ENCODE measurements at regions not wholly inside any gene's neighbourhood (a gene's known extent, or its start where the extent isn't known, plus 50 kb on each side); places are given as distances from the start of the nearest gene placed in this dataset.

DNA sequence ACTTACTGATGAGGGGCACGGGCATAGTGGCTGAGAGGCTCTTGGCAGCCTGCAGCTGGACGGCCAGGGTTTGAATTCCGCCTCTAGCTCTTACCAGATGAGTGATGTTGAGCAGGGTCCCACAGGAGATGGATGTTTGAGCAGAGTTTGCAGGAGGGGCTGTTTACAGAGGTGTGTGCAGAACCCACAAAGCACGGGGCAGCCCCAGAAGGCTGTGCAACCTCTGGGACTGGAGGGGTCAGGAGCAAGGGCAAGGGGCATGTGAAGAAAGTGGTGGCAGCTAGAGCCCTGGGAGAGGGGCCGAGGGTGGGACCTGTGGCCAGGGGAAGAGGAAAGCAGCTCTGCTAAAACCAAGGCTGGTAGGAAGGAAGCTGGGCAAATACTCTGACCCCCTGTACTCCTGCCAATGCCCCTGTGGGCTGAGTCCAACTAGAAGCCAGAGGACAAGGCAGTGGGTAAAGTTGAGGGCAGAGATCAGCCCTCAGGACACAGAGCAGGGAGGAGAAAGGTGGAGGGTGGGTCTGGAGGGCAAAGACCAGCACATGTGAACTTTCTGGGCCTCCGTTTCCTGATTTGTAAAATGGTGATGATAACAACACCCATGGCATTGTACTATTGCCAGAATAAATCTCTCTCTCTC is 53.9 kb upstream of the ITGA11 start:
- DNase-seq (ENCODE audit: low read depth, low spot score) = no peak
- dilution Hi-C loops (cut with MboI; ENCODE audit: extremely low pct_ligation_motif_present, low sequenced_read_pairs) (no loop called here), intact Hi-C loops (cut with micrococcal nuclease) (no loop called here)
- Histone ChIP-seq H3K9ac (replicated peaks; ENCODE audit: extremely low read depth, insufficient read depth, low read length) (no peak overlapping the region), H3K27ac (ENCODE audit: insufficient read depth, low read depth, low read length) (no peak overlapping the region), H3K79me2 (ENCODE audit: control insufficient read depth, insufficient read depth, low read length) (no peaks in the 10 kb centered on the region), H2AFZ (ENCODE audit: low read depth, low read length) (no peak overlapping the region), H3K9me1 (replicated peaks; ENCODE audit: control insufficient read depth, extremely low read depth, insufficient read depth, low read length) (no peaks in the 10 kb centered on the region), H3K4me2 (ENCODE audit: insufficient read depth, low read length) (no peak overlapping the region), H3K4me1 (ENCODE audit: control insufficient read depth, extremely low read depth, insufficient read depth, low read length) (no peaks in the 10 kb centered on the region), H3K9me3 (replicated peaks; ENCODE audit: control insufficient read depth, insufficient read depth, low read length) (no peaks in the 10 kb centered on the region), H3K27me3 (ENCODE audit: control insufficient read depth in 2 of 2, insufficient read depth in 2 of 2, low read length in 2 of 2) (peaks cover 3 to 12% of the 10 kb centered on the region in 2 experiments), H3K36me3 (ENCODE audit: control insufficient read depth in 2 of 2, extremely low read depth in 1 of 2, insufficient read depth in 2 of 2, low read length in 2 of 2) (no peaks in the 10 kb centered on the region), H3K4me3 (replicated peaks in 1 of 3; ENCODE audit: insufficient read depth in 1 of 3, low read depth in 1 of 3, low read length in 3 of 3) (no peak overlapping the region), H4K20me1 (replicated peaks; ENCODE audit: control insufficient read depth, extremely low read depth, insufficient read depth, low read length) (no peaks in the 10 kb centered on the region)
- CTCF ChIA-PET = interaction anchor here (1.0 to 1.8 kb wide), 2 partner anchors 179 to 188 kb away, joined by 3 to 5 read pairs; no protein-coding TSS in a partner anchor
- BruUV-seq (replicated peaks) = no TSS peak
- POLR2A ChIA-PET = no interaction called here
- FAIRE-seq = no peak
- TF ChIP-seq, protein P1, sequence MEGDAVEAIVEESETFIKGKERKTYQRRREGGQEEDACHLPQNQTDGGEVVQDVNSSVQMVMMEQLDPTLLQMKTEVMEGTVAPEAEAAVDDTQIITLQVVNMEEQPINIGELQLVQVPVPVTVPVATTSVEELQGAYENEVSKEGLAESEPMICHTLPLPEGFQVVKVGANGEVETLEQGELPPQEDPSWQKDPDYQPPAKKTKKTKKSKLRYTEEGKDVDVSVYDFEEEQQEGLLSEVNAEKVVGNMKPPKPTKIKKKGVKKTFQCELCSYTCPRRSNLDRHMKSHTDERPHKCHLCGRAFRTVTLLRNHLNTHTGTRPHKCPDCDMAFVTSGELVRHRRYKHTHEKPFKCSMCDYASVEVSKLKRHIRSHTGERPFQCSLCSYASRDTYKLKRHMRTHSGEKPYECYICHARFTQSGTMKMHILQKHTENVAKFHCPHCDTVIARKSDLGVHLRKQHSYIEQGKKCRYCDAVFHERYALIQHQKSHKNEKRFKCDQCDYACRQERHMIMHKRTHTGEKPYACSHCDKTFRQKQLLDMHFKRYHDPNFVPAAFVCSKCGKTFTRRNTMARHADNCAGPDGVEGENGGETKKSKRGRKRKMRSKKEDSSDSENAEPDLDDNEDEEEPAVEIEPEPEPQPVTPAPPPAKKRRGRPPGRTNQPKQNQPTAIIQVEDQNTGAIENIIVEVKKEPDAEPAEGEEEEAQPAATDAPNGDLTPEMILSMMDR (IDR thresholded peaks at IDR 0.05; ENCODE audit: extremely low read depth in 1 of 2, insufficient read depth in 1 of 2, low read depth in 1 of 2, low read length in 2 of 2) = no peak
- TF ChIP-seq MYC (IDR thresholded peaks at IDR 0.05; ENCODE audit: low read depth, low read length) (no peak), POLR2AphosphoS5 (IDR thresholded peaks at IDR 0.05; ENCODE audit: insufficient read depth, low read depth, low read length) (no peak), JUN (IDR thresholded peaks at IDR 0.05; ENCODE audit: borderline replicate concordance, insufficient read depth, insufficient read length, low read depth) (no peak), GATA2 (IDR thresholded peaks at IDR 0.05; ENCODE audit: insufficient read depth, insufficient read length, low read depth, low read length) (no peak), POLR2A (IDR thresholded peaks at IDR 0.05; ENCODE audit: low read depth, low read length) (no peak), EZH2 (IDR thresholded peaks at IDR 0.05; ENCODE audit: borderline replicate concordance, low read depth, low read length, severe bottlenecking) (no peak), FOS (IDR thresholded peaks at IDR 0.05; ENCODE audit: borderline replicate concordance, insufficient read depth, low read length) (no peak)
- TF ChIP-seq, protein P2, sequence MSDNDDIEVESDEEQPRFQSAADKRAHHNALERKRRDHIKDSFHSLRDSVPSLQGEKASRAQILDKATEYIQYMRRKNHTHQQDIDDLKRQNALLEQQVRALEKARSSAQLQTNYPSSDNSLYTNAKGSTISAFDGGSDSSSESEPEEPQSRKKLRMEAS (IDR thresholded peaks at IDR 0.05; ENCODE audit: insufficient read depth, insufficient read length) = no peak

Measured in endothelial cell of umbilical vein (primary cell).